Limb (tissue), 2 donors: ENCODE measurements at regions not wholly inside any gene's neighbourhood (a gene's known extent, or its start where the extent isn't known, plus 50 kb on each side); places are given as distances from the start of the nearest gene placed in this dataset.

Experiments
- DNase-seq, 2 donors: peaks; one replicate each; pipeline ENCODE4 v3.0.0-alpha.2; 2016; ENCODE audit errors: extremely low spot score in 2 of 2

- DNase-seq = no peak
Measured at GRCh38 chr14:34044666-34045306, 93.9 kb upstream of the EGLN3 start.

DNA sequence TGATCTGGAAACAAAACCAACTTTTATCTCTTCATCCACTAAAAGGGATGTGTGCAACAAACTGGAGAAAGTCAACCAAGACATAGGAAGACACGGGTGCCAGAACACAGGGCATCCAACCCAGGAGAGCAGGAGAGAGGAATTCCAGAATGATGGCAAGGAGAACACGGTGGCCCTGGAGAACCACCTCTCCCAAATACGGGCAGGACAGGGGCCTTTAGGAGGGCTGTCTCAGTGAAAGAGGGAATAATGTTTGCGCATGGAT lies 93.4 kb upstream of the EGLN3 start:
- no peak for DNase-seq

DNA sequence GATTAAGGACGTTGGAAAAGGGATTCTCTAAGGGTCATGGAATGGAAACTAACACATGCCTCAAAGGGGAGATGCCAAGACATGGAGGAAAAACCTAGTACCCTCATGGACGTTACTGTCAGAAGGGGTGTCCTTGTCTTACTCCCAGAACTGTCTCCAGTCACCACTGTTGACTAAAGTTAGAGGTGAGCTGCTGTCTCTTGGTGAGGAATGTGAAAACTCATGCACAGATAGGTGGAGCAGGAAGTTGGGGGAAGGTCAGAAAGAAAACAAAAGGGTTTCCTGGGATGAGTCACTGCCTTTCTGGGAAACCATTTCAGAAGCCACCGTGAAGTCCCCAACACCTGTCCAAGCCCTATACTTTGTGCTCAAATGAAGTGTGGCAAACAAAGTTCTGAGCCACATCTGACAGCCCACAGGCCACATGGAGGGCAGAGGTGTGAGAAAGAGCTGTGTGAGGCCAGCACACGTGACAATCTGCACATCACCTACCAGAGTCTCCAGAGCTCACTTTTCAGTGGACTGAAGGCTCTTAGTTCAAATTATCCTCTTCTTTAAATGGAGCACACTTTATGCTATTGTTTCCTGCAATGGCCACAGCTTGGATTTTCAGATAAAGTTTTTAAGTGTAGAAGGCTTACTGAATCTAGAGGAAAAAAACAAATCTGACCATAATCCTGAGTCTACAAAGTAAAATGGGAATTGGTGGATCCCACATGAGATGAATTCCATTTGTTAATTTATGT lies 92.9 kb upstream of the EGLN3 start:
- no peak for DNase-seq

DNA sequence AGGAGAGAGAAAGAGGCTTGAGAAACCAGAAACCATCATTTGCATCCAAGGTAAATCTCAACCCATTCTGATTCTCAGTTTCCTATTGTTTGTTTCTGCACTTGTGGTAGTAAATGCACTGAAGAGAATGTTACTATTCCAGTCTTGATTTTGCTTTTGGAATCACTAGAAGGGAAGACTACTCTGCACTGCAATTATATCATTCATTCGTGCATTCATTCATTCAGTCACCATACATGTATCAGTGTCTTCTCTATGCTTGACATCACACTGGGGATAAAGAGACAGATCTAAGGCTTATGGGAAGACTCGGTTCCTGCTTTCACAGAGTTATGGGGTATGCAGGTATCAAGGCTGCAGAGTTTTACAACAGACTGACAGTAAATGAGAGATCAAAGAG lies 90.3 kb upstream of the EGLN3 start:
- no peak for DNase-seq

DNA sequence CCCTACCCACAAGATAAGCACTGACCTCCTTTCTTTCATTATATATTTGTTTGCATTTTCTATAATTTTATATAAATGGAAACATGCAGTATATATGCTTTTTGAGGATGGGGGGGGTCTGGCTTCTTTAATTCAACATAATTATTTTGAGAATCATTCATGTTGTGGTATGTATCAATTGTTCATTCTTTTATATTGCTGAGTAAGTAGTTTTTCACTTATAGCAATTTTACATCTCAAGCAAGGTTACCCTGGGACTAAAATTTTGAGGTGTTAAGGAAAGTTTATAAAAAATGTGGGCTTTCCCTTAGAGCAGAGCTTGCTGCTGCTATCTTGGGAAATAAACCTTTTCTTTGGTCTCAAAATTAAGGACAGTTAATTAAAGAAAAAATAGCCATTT lies 89.9 kb upstream of the EGLN3 start:
- no peak for DNase-seq

DNA sequence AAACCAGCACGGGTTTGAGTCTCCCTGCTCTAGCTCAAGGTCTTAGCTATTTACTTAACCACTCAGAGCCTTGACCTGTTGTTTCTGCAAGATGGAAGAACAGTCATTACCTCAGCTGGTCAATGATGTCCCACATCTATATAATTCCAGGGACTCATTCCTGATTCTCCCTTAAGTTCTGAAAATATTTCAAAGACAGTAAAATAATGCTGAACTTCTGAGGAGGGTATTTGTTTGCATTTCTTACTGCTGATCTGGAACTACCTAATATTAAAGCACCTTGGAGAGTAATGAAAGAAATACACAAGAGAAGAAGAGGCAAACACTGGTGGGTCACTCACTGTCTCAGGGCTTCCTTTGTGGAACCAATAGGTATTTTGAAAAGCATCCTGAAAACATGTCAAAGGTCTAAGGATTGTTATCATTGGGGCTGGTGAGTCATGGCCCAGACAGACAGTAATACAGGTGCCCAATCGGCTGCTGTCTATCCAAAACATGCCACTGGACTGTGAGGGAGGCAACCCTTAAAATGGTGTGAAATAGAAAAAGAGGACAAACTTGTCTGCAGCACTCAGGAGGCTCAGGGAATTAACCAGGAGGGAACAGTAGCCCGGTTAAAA lies 88.7 kb upstream of the EGLN3 start:
- no peak for DNase-seq

- DNase-seq = no peak
Measured at GRCh38 chr14:34038358-34039057, 87.6 kb upstream of the EGLN3 start.

DNA sequence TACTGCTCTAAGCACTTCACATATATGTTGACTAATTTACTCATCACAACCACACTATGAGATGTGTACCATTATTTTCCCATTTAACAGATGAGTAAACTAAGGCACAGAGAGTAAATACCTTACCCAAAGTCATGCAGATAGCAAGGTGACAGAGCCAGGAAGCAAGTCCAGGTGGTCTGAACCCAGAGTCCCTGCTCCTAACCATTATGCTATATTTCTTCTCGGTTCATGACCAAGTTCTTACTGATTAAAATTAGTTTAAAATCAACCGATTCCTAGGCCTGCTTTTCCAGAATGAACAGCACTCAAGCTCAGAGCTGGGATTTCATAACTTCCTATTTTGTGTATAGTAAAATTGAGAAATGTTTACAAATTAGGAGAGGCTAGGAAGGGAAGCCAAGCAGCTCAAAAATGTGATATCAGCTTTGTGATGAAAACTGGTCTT lies 85.5 kb upstream of the EGLN3 start:
- DNase-seq = no peak

DNA sequence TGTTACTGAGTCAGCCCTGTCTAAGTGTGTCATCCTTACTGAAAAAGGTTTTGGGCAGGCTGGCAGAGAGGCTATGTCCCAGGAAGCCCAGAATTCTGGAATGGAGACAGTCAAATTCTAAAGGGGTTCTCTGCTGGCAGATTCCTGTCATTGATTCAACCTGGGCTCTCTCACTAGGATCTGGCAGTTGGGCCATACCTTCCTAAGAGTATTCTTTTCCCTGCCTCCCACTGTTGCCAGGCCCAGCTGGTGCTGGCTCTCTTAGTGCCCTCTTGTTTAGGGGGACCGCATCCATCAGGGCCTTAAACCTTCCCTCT lies 85.0 kb upstream of the EGLN3 start:
- no peak for DNase-seq

DNA sequence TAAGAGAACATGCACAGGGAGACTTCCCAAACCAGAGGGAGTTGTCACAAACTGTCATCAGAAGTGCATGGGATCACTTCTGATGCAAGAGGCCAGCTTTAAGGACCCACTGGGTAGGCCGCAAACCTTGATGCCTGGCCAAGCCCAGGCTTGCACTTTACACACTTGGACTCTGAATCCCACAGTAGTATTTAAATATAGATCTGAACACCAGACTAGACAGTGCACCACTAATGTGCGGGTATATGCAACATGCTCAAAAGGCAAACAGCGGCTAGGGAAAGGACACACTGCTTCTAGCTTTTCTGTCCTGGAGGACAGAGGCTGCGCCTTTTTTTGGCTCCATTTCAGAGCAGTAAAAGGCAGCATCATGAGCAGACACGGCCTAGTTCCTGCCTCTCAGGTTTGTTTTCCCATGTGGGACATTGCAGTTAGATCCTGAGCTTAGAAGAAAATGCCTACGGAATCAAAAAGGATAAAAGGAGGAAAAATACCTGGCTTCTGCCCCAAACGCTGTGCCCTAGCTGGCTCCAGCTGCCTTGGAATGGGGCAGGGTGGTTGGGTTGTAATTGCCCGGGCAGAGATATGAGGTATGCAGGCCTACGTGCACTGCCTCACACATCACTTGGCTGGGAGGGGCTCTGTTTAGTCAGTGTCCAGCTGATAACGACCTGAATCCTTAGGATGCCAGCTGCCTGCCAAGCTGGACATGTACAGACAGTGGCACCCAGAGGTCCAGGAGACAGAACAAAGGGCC lies 84.5 kb upstream of the EGLN3 start:
- DNase-seq = no peak

DNA sequence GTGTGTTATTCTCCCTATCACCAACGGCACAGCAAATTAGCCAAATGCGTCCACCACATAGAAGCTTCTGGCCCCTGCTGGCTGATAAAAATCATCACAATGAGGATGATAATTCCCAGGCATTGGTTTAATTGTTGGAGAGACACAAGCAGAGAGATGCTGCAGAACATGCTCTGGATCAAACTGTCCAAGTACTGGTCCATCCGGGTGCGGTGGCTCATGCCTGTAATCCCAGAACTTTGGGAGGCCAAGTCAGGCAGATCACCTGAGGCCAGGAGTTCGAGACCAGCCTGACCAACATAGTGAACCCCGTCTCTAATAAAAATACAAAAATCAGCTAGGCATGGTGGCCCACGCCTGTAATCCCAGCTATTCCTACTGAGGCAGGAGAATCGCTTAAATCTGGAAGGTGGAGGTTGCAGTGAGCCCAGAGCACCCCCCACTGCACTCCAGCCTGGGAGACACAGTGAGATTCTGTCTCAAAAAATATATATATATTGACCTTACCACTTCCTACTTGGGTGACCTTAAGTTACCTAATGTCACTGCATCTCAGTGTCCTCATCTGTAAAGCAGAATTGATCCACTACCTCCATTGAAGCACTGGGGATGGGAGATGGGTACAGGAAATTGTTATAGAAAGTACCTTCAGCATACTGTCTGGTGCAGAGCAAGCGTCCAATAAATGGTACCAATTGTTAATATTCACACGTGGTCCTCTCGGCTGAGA lies 83.7 kb upstream of the EGLN3 start:
- no peak for DNase-seq

DNA sequence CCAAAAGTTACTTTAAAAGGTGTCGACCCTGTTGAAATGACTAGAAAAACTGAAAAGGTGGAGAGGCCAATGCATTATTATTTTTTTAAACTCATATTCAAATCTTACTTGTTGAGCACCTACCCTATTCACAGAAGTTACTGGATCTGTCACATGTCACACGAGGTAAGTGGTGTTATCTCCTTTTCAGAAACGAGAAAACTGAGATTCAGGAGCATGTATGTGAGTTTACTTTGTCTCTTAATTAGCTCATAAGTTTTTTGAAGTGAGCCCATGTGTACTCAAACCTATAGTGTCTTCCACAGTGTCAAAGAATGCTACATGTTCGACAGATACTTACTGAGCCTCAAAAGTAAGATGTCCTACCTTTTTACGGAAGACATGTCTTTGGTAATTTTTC lies 81.8 kb upstream of the EGLN3 start:
- no peak for DNase-seq

GRCh38 chr14:34030864-34031263 lies 80.0 kb upstream of the EGLN3 start:
- DNase-seq = peak; percentile 80 to 81

GRCh38 chr14:34029921-34030334 lies 79.1 kb upstream of the EGLN3 start:
- peak; percentile 47 to 75 for DNase-seq

DNA sequence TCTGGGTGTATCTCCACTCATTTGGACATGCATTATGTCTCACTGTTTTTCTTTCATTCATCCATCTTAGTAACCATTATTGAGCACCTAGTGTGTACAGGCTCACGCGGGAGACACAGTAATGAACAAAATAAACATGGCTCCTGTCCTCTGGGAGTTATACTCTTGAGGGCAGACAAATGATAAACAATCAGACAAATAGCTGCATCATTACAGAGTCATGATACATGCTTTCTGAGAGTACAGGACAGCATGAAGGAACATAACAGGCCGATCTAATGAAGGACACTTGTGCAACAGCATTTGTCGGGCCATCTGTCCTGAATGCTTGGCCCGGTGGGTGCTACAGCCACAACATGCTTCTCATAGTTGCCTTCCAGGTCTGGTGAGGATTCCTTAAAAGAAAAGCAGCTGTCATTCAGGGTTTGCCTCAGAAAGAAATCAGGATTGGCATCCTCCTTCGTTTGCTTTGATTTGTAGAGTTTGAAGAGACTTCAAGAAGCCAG lies 77.2 kb upstream of the EGLN3 start:
- no peak for DNase-seq

DNA sequence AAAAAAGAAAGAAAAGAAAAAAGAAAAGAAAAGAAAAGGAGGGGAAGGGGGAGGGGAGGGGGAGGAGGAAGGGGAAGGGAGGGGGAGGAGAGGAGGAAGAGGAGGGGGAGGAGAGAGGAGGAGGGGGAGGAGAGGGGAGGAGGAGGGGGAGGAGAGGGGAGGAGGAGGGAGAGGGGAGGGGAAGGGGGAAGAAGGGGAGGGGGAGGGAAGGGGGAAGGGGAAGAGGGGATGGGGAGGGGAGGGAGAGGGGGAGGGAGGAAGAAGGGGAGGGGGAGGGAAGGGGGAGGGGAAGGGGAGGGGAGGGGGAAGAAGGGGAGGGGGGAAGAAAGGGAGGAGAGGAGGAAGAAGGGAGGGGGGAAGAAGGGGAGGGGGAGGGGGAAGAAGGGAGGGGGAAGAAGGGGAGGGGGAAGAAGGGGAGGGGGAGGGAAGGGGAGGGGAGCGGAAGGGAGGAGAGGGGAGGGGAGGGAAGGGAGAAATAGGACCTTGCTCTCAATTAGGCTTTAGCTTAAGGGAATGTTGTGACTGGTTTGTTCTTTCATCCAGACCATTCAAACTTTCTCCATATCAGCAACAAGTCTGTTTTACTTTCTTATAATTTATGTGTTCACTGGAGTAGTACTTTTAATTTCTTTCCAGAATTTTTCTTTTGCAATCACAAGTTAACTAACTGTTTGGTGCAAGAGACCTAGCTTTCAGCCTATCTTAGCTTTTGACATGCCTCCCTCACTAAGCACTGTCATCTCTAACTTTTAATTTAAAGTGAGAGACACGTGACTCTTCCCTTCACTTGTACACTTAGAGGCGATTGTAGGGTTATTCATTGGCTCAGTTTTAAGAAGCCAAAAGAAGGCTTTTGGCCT lies 76.5 kb upstream of the EGLN3 start:
- DNase-seq = no peak

- no peak for DNase-seq
Measured at GRCh38 chr14:34025325-34026017, 74.6 kb upstream of the EGLN3 start.

DNA sequence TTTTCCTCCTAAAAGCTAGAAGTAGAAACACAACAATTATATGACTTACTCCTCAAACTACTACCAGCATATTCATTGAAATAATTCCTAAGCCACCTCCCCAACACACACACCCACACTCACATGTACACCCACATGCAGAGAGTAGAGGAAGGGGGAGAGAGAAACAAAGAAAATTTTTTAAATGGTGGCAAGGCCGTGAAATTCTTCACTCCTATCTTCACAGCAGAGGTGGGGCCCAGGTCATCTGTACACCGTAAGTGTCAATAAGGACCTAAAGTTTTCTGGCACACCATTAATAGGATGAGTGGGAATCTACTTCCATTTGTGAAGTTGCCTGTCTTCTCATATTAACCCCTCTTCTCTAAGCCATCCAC lies 73.9 kb upstream of the EGLN3 start:
- DNase-seq = no peak
